DLD1 (cell line): ENCODE measurements at regions not wholly inside any gene's neighbourhood (a gene's known extent, or its start where the extent isn't known, plus 50 kb on each side); places are given as distances from the start of the nearest gene placed in this dataset.
"Not testable (repeated sequence)": the region's sequence is repeated elsewhere in the genome, so short reads cannot be mapped to it uniquely, and the experiment has no call there.

Source experiments
- in situ Hi-C: cut with HindIII; loops from 2 replicates; pipeline ENCODE4 v1.10.0; 2017; ENCODE audit warnings: low sequenced_read_pairs

- in situ Hi-C loops, result no loop called here
Measured at GRCh38 chr13:43946281-43946680, 66.6 kb downstream of the LACC1 start.

GRCh38 chr13:43947897-43948458, 68.3 kb downstream of the LACC1 start:
- in situ Hi-C loops, result no loop called here

GRCh38 chr13:43953370-43953769, 73.7 kb downstream of the LACC1 start:
- in situ Hi-C loops, result no loop called here

GRCh38 chr13:43956975-43957374, 77.3 kb downstream of the LACC1 start:
- in situ Hi-C loops, result not testable (repeated sequence)

GRCh38 chr13:43959291-43959690, 79.6 kb downstream of the LACC1 start:
- in situ Hi-C loops, result no loop called here

- in situ Hi-C loops, result no loop called here
Measured at GRCh38 chr13:43961909-43962308, 82.2 kb downstream of the LACC1 start.

- in situ Hi-C loops, result no loop called here
Measured at GRCh38 chr13:43963726-43964125, 84.0 kb downstream of the LACC1 start.

GRCh38 chr13:43964698-43965458, 85.2 kb downstream of the LACC1 start:
- in situ Hi-C loops, result no loop called here

- in situ Hi-C loops, result no loop called here
Measured at GRCh38 chr13:43965459-43965845, 85.7 kb downstream of the LACC1 start.

- in situ Hi-C loops, result not testable (repeated sequence)
Measured at GRCh38 chr13:43968251-43968942, 88.7 kb downstream of the LACC1 start.

- in situ Hi-C loops, result not testable (repeated sequence)
Measured at GRCh38 chr13:43968943-43969690, 89.4 kb downstream of the LACC1 start.

- in situ Hi-C loops, result not testable (repeated sequence)
Measured at GRCh38 chr13:43969919-43970318, 90.2 kb downstream of the LACC1 start.

- in situ Hi-C loops, result not testable (repeated sequence)
Measured at GRCh38 chr13:43970520-43971242, 91.0 kb downstream of the LACC1 start.

GRCh38 chr13:43971324-43971723, 91.6 kb downstream of the LACC1 start:
- in situ Hi-C loops, result not testable (repeated sequence)

GRCh38 chr13:43977911-43978310, 98.2 kb downstream of the LACC1 start:
- in situ Hi-C loops, result no loop called here

- in situ Hi-C loops, result no loop called here
Measured at GRCh38 chr13:43978688-43979087, 99.0 kb downstream of the LACC1 start.

GRCh38 chr13:43979492-43979891, 99.8 kb downstream of the LACC1 start:
- in situ Hi-C loops, result no loop called here

- in situ Hi-C loops, result no loop called here
Measured at GRCh38 chr13:43980587-43980986, 100.9 kb downstream of the LACC1 start.

- in situ Hi-C loops, result no loop called here
Measured at GRCh38 chr13:43981091-43981490, 101.4 kb downstream of the LACC1 start.

- in situ Hi-C loops, result no loop called here
Measured at GRCh38 chr13:43981512-43982301, 102.0 kb downstream of the LACC1 start.
